Esophagus muscularis mucosa (tissue), 4 donors: ENCODE measurements at regions not wholly inside any gene's neighbourhood (a gene's known extent, or its start where the extent isn't known, plus 50 kb on each side); places are given as distances from the start of the nearest gene placed in this dataset.

Experiments used
- DNase-seq: peaks from one replicate; pipeline ENCODE4 v3.0.0-alpha.2; 2017; ENCODE audit errors: extremely low spot score
- H3K27ac ChIP-seq, 4 donors: fragments of 200-600 bp; sonication (generic); replicated peaks in 1 of 4; 1 replicate in 3 of 4; 2 replicates in 1 of 4; pipeline ENCODE4 v1.5.1; 2016 to 2019; ENCODE audit warnings: mild to moderate bottlenecking in 1 of 4
- H3K27me3 ChIP-seq, 4 donors: fragments of 200-600 bp; sonication (generic); one replicate each; pipeline versions ENCODE4 v1.5.1 to v1.6.0; 2016 to 2019
- H3K36me3 ChIP-seq, 4 donors: fragments of 200-600 bp; sonication (generic); one replicate each; pipeline ENCODE4 v1.5.1; 2016 to 2019
- H3K4me1 ChIP-seq, 4 donors: fragments of 200-600 bp; sonication (generic); one replicate each; pipeline ENCODE4 v1.5.1; 2016 to 2019
- H3K4me3 ChIP-seq, 4 donors: fragments of 200-600 bp; sonication (generic); 1 replicate in 2 of 4; 2 replicates in 2 of 4; pipeline ENCODE4 v1.5.1; 2016 to 2019; ENCODE audit warnings: mild to moderate bottlenecking in 4 of 4, moderate library complexity in 1 of 4
- H3K9me3 ChIP-seq, 4 donors: fragments of 200-600 bp; sonication (generic); 1 replicate in 3 of 4; 2 replicates in 1 of 4; pipeline ENCODE4 v1.5.1; 2016 to 2019
- EP300 ChIP-seq: sonication (generic); formaldehyde crosslinking; IDR thresholded peaks from one replicate; pipeline ENCODE4 v1.6.1; 2017; ENCODE audit warnings: antibody characterized with exemption
- POLR2A ChIP-seq: fragments of 450-650 bp; IDR thresholded peaks from one replicate; pipeline ENCODE4 v1.6.1; 2017; ENCODE audit warnings: antibody characterized with exemption, moderate library complexity, mild to moderate bottlenecking, low read depth
- POLR2AphosphoS5 ChIP-seq, 2 donors: sonication (generic); formaldehyde crosslinking; IDR thresholded peaks; one replicate each; pipeline ENCODE4 v1.6.1; 2017; ENCODE audit warnings: antibody characterized with exemption in 2 of 2
- WGBS: methylation state at CpG from one replicate; pipeline ENCODE4 v1.1.5; 2018; 5-methylcytosine and 5-hydroxymethylcytosine counted together
- intact Hi-C: fragments of 100-400 bp; cut with DNase I; formaldehyde crosslinking; loops from one replicate; pipeline ENCODE4 v1.15.1; 2023
- TF ChIP-seq, protein P1 (sequence below), 3 experiments: fragments of 200-600 bp in 2 of 3; fragments of 450-650 bp in 1 of 3; sonication (generic) in 2 of 3; IDR thresholded peaks; one replicate each; pipeline ENCODE4 v1.5.1; 2017 to 2019; ENCODE audit warnings: antibody characterized with exemption in 3 of 3, mild to moderate bottlenecking in 2 of 3, moderate library complexity in 1 of 3

DNA sequence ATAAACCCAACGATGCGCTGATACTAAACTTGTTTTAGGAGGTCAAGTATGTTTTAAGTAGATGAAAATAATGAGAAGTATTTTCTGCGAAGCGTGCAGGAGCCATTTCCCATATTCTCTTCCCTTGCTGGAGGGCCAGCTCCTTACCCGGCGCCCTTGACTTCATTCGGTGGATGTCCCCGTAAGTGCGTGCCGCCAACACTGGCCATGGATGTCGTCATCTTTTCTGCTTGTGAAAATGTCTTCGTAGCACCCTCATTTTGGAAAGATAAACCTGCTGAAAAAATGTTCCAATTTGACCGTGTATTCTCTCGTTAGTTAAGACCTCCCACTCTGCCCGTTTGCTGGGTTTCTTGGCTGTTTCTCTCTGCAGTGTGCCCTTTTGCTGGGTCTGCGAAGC, 127.5 kb downstream of the RTP5 start:
- DNase-seq, result no peak
- H3K27ac ChIP-seq, result no peak overlapping the region
- H3K4me3 ChIP-seq, result no peak overlapping the region
- no peak for TF ChIP-seq POLR2A
- TF ChIP-seq, protein P1, sequence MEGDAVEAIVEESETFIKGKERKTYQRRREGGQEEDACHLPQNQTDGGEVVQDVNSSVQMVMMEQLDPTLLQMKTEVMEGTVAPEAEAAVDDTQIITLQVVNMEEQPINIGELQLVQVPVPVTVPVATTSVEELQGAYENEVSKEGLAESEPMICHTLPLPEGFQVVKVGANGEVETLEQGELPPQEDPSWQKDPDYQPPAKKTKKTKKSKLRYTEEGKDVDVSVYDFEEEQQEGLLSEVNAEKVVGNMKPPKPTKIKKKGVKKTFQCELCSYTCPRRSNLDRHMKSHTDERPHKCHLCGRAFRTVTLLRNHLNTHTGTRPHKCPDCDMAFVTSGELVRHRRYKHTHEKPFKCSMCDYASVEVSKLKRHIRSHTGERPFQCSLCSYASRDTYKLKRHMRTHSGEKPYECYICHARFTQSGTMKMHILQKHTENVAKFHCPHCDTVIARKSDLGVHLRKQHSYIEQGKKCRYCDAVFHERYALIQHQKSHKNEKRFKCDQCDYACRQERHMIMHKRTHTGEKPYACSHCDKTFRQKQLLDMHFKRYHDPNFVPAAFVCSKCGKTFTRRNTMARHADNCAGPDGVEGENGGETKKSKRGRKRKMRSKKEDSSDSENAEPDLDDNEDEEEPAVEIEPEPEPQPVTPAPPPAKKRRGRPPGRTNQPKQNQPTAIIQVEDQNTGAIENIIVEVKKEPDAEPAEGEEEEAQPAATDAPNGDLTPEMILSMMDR (IDR thresholded peaks at IDR 0.05), result no peak
- no peak for TF ChIP-seq EP300
- TF ChIP-seq POLR2AphosphoS5 (IDR thresholded peaks at IDR 0.05), result no peak
- peaks cover 0 to 35% (median 0%) of the 10 kb centered on the region in 4 donors for H3K27me3 ChIP-seq
- WGBS, result 93% methylated on average over 16 of the region's 16 CpGs
- intact Hi-C loops, result no loop called here
- no peaks in the 10 kb centered on the region for H3K36me3 ChIP-seq
- H3K9me3 ChIP-seq, result no peaks in the 10 kb centered on the region
- no peaks in the 10 kb centered on the region for H3K4me1 ChIP-seq

DNA sequence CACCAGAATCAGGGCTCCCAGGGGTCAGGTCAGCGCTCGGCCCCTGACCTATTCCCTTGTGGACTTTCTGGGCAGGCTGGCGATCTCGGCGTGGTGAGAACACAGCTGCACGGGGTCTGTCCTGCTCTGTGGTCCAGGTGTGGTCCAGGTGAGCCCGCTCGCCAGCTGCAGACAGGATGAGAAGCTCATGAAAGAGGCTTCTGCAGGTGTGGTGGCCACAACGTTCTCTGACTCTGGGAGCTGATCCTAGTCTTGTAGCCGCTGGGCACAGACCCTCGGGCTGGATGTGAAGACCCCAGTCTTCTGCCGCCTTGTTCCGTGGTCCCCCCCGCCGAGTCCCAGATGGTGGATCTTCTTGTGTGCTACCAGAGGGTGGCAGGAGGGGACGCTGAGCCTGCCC, 129.7 kb downstream of the RTP5 start:
- TF ChIP-seq, protein P1 (IDR thresholded peaks at IDR 0.05), result no peak
- no peak for TF ChIP-seq POLR2AphosphoS5 (IDR thresholded peaks at IDR 0.05)
- H3K27ac ChIP-seq, result no peak overlapping the region
- WGBS, result 84% methylated on average over 12 of the region's 16 CpGs
- H3K4me1 ChIP-seq, result no peaks in the 10 kb centered on the region
- H3K4me3 ChIP-seq, result no peak overlapping the region
- H3K27me3 ChIP-seq, result peaks cover 0 to 19% (median 0%) of the 10 kb centered on the region in 4 donors
- intact Hi-C loops, result no loop called here
- H3K9me3 ChIP-seq, result no peaks in the 10 kb centered on the region
- DNase-seq, result no peak
- no peaks in the 10 kb centered on the region for H3K36me3 ChIP-seq

DNA sequence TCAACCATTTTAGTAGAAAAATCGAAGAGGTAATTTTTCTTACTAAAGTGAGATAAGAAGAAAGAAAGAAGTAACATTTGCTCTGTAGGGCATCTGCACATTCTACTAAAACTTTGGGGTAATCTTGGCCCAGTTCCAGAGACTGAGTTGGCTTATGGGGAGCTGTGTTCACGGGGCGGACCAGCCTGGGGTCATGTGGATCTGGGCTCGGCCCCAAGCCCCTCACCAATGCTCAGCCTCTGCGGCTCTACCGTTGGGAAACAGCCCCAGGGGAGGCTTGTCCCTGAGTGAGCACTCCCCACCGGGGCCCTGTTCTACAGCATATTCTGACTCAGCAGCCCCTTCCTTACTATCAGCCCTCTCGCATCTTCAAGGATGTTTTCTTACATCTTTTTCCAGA, 132.3 kb downstream of the RTP5 start:
- H3K4me1 ChIP-seq, result no peaks in the 10 kb centered on the region
- no peak for TF ChIP-seq EP300
- no peak for TF ChIP-seq POLR2AphosphoS5 (IDR thresholded peaks at IDR 0.05)
- TF ChIP-seq, protein P1 (IDR thresholded peaks at IDR 0.05), result no peak
- TF ChIP-seq POLR2A, result no peak
- H3K27ac ChIP-seq, result no peak overlapping the region
- intact Hi-C loops, result no loop called here
- WGBS, result 85% methylated on average over 8 of the region's 8 CpGs
- H3K36me3 ChIP-seq, result no peaks in the 10 kb centered on the region
- H3K4me3 ChIP-seq, result no peak overlapping the region
- peaks cover 0 to 8% (median 0%) of the 10 kb centered on the region in 4 donors for H3K27me3 ChIP-seq
- DNase-seq, result no peak
- no peaks in the 10 kb centered on the region for H3K9me3 ChIP-seq

DNA sequence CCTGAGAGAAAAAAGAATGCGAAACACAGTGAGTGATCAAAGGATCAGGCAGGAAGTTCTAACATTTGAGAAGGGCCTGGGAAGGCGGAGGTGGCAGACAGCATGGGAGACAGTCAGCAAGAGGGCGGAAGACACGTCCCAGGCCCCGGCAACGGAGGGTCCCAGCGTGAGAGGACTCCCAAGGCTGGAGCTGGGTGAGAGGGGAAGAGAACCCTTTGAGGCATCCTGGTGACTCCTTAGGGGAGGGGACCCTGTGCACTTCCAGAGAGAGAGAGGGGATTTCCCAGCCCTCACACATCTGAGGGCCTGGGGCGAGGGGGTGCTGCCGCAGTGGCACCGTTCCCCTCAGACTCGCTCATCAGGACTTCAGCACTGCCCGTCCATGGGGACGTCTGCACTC, 133.4 kb downstream of the RTP5 start:
- no peak overlapping the region for H3K4me3 ChIP-seq
- intact Hi-C loops, result no loop called here
- no peaks in the 10 kb centered on the region for H3K9me3 ChIP-seq
- no peak for DNase-seq
- H3K27me3 ChIP-seq, result peaks cover 0 to 8% (median 0%) of the 10 kb centered on the region in 4 donors
- no peaks in the 10 kb centered on the region for H3K36me3 ChIP-seq
- H3K4me1 ChIP-seq, result no peaks in the 10 kb centered on the region
- TF ChIP-seq POLR2A, result no peak
- no peak for TF ChIP-seq POLR2AphosphoS5 (IDR thresholded peaks at IDR 0.05)
- TF ChIP-seq, protein P1 (IDR thresholded peaks at IDR 0.05), result no peak
- TF ChIP-seq EP300, result no peak
- no peak overlapping the region for H3K27ac ChIP-seq
- WGBS, result 78% methylated on average over 7 of the region's 13 CpGs

DNA sequence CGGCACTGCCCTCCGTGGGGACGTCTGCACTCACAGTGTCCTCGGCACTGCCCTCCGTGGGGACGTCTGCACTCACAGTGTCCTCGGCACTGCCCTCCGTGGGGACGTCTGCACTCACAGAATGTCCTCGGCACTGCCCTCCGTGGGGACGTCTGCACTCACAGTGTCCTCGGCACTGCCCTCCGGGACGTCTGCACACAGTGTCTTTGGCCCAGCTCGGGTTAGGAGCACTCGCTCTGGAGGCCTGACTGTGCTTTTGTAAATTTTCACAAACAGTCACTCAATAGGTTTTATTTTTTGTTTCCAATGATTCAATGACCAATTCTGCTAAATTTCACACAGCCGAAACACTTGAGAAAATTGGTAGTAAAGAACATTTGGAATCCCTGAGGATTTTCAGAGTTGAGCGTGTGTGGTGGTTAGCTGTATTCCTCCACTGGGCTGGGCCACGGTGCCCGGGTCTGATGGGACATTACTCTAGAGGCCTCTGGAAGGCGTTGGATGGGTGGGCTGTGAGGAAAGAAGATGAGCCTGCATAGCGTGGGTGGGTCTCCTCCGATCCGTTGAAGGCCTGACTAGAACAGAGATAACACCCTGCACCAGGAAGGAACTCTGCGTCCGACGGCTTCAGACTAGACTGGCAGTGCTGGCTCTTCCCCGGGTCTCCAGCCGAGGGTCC, 134.8 kb downstream of the RTP5 start:
- H3K4me1 ChIP-seq, result no peaks in the 10 kb centered on the region
- WGBS, result 91% methylated on average over 17 of the region's 30 CpGs
- TF ChIP-seq, protein P1 (IDR thresholded peaks at IDR 0.05), result no peak
- TF ChIP-seq EP300 (no peak), POLR2AphosphoS5 (IDR thresholded peaks at IDR 0.05) (no peak), POLR2A (no peak)
- peaks cover 0 to under 1% (median 0%) of the 10 kb centered on the region in 4 donors for H3K27me3 ChIP-seq
- no peaks in the 10 kb centered on the region for H3K9me3 ChIP-seq
- H3K36me3 ChIP-seq, result no peaks in the 10 kb centered on the region
- H3K27ac ChIP-seq, result no peak overlapping the region
- intact Hi-C loops, result no loop called here
- no peak overlapping the region for H3K4me3 ChIP-seq
- DNase-seq, result no peak
